Kidney (tissue), 13 donors: ENCODE measurements at regions not wholly inside any gene's neighbourhood (a gene's known extent, or its start where the extent isn't known, plus 50 kb on each side); places are given as distances from the start of the nearest gene placed in this dataset.
A peak's percentile ranks its signal among the peaks of the same experiment; 100 is the strongest.

ENCODE experiments used
- DNase-seq, 5 donors: peaks; one replicate each; pipeline ENCODE4 v3.0.0-alpha.2; 2013 to 2020
- FAIRE-seq: peaks from 2 replicates; lab custom pipeline; 2012; peaks lifted over from hg19 to GRCh38; lab: Jason Lieb, UNC
- H3K27ac ChIP-seq, 2 donors: one replicate each; pipeline ENCODE4 v1.7.0; 2013; ENCODE audit warnings: low read depth in 2 of 2, low read length in 2 of 2, inconsistent platforms in 1 of 2
- H3K27me3 ChIP-seq: one replicate; pipeline ENCODE4 v1.7.1; 2013; ENCODE audit warnings: low read length, inconsistent platforms; ENCODE audit not compliant: control insufficient read depth, insufficient read depth
- H3K36me3 ChIP-seq, 3 donors: one replicate each; pipeline versions ENCODE4 v1.7.0 to v1.7.1; 2013; ENCODE audit warnings: low read length in 3 of 3, control low read depth in 1 of 3, inconsistent platforms in 1 of 3; ENCODE audit not compliant: insufficient read depth in 3 of 3, control insufficient read depth in 2 of 3
- H3K4me1 ChIP-seq, 3 donors: one replicate each; pipeline versions ENCODE4 v1.7.0 to v1.7.1; 2013; ENCODE audit warnings: low read length in 3 of 3, inconsistent platforms in 1 of 3, low read depth in 1 of 3; ENCODE audit not compliant: control insufficient read depth in 2 of 3, insufficient read depth in 2 of 3
- H3K4me3 ChIP-seq, 3 donors: one replicate each; pipeline versions ENCODE4 v1.7.0 to v1.8.1; 2013; ENCODE audit warnings: low read length in 3 of 3, control low read depth in 1 of 3, inconsistent platforms in 1 of 3
- H3K9ac ChIP-seq, 3 donors: one replicate each; pipeline versions ENCODE4 v1.7.0 to v1.7.1; 2013; ENCODE audit warnings: low read length in 3 of 3, control low read depth in 1 of 3, inconsistent platforms in 1 of 3
- H3K9me3 ChIP-seq, 3 donors: one replicate each; pipeline versions ENCODE4 v1.7.0 to v1.7.1; 2013; ENCODE audit warnings: low read length in 3 of 3, control low read depth in 1 of 3, inconsistent platforms in 1 of 3; ENCODE audit not compliant: control insufficient read depth in 2 of 3, insufficient read depth in 1 of 3
- intact Hi-C: fragments of 100-400 bp; cut with DNase I; formaldehyde crosslinking; loops from one replicate; pipeline ENCODE4 v1.11.1; 2022
- TF ChIP-seq, protein P1 (sequence below): IDR thresholded peaks from 3 replicates; pipeline ENCODE4 v1.5.1; 2012; ENCODE audit warnings: mild to moderate bottlenecking, moderate library complexity, borderline replicate concordance; ENCODE audit not compliant: insufficient read depth; ENCODE audit errors: extremely low read depth
- donor health status: control.
- donor health status: control.
- donor health status: control.
- donor health status: control.
- donor health status: control.
- donor health status: DM: yes; HTN: yes; CAD: no.
- donor health status: Normal renal cell carcinoma (clear cell type).

- Histone ChIP-seq H3K9me3 (no peaks in the 10 kb centered on the region), H3K27me3 (no peaks in the 10 kb centered on the region), H3K9ac (no peak overlapping the region), H3K27ac (no peak overlapping the region), H3K4me1 (no peaks in the 10 kb centered on the region), H3K36me3 (no peaks in the 10 kb centered on the region), H3K4me3 (no peak overlapping the region)
- FAIRE-seq (no peak), DNase-seq (peak in 1 of 5 donors; percentile 2)
- intact Hi-C loops, result no loop called here
- TF ChIP-seq, protein P1, sequence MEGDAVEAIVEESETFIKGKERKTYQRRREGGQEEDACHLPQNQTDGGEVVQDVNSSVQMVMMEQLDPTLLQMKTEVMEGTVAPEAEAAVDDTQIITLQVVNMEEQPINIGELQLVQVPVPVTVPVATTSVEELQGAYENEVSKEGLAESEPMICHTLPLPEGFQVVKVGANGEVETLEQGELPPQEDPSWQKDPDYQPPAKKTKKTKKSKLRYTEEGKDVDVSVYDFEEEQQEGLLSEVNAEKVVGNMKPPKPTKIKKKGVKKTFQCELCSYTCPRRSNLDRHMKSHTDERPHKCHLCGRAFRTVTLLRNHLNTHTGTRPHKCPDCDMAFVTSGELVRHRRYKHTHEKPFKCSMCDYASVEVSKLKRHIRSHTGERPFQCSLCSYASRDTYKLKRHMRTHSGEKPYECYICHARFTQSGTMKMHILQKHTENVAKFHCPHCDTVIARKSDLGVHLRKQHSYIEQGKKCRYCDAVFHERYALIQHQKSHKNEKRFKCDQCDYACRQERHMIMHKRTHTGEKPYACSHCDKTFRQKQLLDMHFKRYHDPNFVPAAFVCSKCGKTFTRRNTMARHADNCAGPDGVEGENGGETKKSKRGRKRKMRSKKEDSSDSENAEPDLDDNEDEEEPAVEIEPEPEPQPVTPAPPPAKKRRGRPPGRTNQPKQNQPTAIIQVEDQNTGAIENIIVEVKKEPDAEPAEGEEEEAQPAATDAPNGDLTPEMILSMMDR, result no peak
These were observed 816.0 kb upstream of the PCDH10 start for GRCh38 chr4:132332932-132333723.

GRCh38 chr4:132333724-132334047 lies 815.4 kb upstream of the PCDH10 start:
- TF ChIP-seq, protein P1, result no peak
- DNase-seq (no peak), FAIRE-seq (no peak)

DNA sequence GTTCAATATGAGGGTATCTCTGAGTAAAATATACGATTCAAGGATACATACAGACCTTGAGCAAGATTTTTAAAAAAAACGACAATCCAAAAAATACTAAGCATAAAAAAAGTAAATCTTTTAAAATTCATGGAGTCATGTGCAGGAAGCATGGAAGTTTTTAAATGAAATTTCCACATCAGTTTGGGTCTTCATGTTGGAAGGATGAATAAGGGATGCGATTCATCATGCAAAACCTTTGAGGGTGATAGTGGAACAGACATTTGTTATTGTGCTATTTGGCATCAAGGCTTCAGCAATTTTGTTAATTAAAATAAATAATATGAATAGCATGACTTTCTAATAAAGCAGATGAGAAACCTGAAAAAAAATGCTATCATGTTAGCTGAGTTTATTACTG lies 815.0 kb upstream of the PCDH10 start:
- H3K9me3 ChIP-seq, result no peaks in the 10 kb centered on the region
- no peak overlapping the region for H3K27ac ChIP-seq
- no peak for FAIRE-seq
- DNase-seq, result no peak
- no peaks in the 10 kb centered on the region for H3K4me1 ChIP-seq
- intact Hi-C loops, result no loop called here
- H3K27me3 ChIP-seq, result no peaks in the 10 kb centered on the region
- TF ChIP-seq, protein P1, result no peak
- no peak overlapping the region for H3K9ac ChIP-seq
- no peaks in the 10 kb centered on the region for H3K36me3 ChIP-seq
- H3K4me3 ChIP-seq, result no peak overlapping the region

More at GRCh38 chr4:132333724-132334047, 815.4 kb upstream of the PCDH10 start:
- no peaks in the 10 kb centered on the region for H3K9me3 ChIP-seq
- H3K36me3 ChIP-seq, result no peaks in the 10 kb centered on the region
- no peak overlapping the region for H3K27ac ChIP-seq
- no peaks in the 10 kb centered on the region for H3K27me3 ChIP-seq
- H3K4me1 ChIP-seq, result no peaks in the 10 kb centered on the region
- no peak overlapping the region for H3K9ac ChIP-seq
- H3K4me3 ChIP-seq, result no peak overlapping the region
- intact Hi-C loops, result no loop called here
